Dedifferentiated amniotic fluid mesenchymal stem cell (primary cell): ENCODE measurements at regions not wholly inside any gene's neighbourhood (a gene's known extent, or its start where the extent isn't known, plus 50 kb on each side); places are given as distances from the start of the nearest gene placed in this dataset.
"Not testable (repeated sequence)": the region's sequence is repeated elsewhere in the genome, so short reads cannot be mapped to it uniquely, and the experiment has no call there.

ENCODE experiments used
- DNase-seq: peaks from one replicate; pipeline ENCODE4 v3.0.0-alpha.2; 2016; ENCODE audit errors: extremely low spot score

DNA sequence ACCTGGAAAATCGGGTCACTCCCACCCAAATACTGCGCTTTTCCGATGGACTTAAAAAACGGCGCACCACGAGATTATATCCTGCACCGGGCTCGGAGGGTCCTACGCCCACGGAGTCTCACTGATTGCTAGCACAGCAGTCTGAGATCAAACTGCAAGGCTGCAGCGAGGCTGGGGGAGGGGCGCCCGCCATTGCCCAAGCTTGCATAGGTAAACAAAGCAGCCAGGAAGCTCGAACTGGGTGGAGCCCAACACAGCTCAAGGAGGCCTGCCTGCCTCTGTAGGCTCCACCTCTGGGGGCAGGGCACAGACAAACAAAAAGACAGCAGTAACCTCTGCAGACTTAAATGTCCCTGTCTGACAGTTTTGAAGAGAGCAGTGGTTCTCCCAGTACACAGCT is 226.5 kb upstream of the RGMB start:
- DNase-seq = not testable (repeated sequence)

DNA sequence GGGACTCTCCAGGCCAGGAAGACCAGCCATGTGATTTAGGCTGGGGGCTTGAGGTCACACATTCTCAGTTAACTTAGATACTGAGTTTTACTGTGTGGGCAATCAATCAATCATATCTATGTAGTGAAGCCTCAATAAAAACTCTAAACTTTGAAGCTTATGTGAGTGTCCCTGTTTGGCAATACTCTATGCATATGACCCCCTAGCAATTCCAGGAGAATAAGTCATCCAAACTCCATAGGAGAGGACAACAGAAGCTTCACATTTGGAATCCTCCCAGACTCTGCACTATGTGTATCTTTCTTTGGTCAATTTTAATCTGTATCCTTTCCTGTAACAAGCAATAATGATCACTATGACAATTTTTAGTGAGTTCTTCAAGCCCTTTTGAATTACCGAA is 216.8 kb upstream of the RGMB start:
- DNase-seq = no peak

DNA sequence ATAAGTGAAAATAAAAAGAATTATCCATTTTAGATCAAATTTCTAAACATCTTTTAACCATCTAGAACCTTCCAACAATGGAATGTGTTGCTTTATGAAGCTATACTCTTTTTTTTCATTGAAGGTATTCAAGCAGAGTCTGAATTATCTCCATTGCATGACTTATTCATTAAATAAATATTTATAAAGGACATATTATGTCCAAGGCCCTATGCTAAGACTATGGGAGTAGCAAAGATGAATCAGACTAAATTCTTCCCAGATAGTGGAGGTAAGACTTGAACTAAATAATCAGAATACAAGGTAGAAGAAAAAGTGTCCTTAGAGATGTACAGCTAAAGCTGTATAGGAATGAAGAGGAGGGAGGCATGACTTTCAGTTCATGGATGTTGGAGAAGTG is 215.5 kb upstream of the RGMB start:
- DNase-seq = no peak

DNA sequence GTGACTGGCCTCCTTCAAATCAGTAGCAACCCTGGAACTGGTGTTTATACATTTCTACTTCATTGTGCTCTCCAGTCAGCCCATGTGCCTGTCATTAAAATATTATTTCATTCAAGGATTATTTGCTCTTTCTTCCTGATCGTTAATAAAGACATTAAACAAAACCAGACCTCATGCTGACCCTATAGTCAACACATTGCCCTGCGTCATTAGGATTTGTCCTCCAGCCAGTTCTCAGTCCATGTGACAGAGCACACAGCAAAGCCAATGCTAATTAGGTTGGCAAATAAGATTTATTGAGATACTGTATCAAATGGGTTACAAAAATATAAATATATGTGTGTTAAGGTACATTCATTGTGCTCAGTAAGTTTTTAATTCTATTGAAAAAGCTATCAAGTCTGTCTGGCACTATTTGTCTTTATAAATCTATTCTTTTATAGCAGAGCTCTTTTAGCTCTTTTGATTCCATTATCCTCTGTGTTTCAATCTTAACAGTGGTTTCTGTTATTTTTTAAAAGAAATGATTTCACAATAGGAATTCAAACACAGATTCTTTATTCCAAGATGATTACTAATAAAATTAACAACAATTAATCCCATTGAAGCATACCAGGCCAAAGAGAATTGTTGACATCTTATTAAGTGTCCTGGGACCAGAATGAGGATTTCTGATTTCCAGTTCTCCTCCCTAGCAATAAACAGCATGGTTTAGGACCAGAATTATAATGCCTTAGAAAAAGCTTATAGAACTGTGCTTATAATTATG is 209.4 kb upstream of the RGMB start:
- no peak for DNase-seq

DNA sequence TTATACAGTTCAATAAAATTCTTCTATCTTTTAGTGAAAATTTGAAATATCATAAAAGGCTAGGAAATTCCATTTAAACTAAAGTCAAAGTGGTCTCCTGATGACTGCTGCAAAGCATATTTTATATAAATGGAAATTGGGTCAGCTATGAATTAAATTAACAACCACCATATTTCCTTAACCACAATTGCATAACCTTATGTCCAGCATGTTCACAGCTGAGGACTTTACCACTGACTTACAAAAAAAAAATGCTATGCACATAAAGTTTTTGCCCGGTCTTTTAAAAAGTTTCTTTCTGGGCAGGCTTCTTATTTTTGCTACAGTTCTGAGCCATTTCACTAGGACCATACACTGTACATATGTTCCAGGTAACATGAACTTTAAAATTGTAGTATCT is 208.6 kb upstream of the RGMB start:
- no peak for DNase-seq

DNA sequence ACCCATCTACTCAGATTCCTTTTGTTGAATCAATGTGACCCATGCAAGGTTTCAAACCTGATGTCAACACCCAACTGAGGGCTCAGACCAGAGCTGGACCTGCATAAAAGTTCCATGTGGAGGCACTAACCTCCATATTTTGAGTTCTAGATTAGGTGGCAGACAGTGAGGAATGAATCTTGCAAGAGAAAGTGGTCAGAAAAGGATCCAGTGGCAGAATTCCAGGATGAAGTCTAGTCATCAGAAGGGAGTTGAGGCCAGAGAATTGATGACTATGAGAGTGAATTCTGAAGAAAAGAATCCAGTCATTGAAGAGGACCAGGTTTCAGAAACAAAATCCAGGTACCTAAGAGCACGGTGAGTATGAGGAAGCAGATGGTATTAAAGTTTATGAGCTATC is 205.1 kb upstream of the RGMB start:
- DNase-seq = no peak

DNA sequence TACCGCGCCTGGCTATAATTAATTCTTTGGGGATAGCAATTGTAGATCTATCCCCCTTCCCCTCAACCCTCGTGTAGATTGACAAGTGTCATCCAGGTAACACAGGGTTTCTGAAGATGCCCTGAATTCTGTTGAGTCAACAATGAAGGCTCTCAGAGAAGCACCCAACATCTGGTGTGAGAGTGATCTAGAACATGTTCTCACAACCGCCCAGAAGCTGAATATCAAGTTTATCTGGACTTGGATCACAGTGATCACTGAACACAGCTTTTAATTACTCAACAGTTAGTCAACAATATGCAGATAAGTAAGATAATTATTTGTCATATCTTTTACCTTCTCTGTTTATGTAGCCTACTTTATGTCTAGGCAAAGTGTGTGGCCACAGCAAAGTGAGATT is 204.2 kb upstream of the RGMB start:
- DNase-seq = no peak

DNA sequence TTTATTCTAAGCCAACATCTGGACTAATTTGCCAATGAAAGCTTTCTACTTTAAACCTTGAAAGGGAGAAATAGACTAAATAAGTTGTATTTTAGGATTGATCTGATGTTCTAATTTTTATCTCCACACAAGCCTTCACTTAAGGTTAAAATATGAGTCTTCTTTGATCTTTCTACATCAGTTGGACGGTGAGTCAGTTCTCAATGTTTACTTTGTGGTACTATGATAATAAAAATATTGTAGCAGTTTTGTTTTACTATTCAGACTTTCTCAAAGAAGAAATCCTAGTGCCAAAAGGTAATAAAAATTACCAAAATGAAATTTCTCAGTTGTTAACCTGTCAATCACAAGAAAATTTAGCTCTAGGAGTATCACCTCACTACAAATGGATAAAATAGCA is 203.5 kb upstream of the RGMB start:
- no peak for DNase-seq

DNA sequence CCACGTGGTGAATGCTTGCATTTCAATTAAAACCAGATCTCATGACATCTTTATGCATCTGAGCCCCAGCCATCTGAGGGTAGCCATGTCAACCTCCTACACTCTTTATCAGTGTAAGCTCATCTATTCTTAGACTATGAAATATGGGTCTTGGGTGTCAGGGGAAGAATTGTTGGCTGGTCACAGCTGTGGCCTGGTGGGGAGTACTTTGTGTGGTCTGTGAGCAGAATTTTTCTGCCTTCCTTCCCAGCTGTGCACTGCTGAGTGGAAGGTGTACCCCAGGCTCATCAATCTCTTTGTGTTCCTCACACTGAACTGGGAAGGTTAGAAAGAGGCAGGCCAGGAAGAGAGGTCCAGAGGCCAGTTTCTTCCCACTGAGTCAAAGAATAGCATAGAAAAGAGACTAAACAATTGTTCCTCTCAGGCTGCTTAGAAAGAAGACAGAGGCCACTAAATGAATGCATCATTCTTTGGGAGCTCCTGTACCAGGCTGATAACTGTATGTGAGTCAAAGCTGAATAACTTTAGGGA is 202.7 kb upstream of the RGMB start:
- no peak for DNase-seq

DNA sequence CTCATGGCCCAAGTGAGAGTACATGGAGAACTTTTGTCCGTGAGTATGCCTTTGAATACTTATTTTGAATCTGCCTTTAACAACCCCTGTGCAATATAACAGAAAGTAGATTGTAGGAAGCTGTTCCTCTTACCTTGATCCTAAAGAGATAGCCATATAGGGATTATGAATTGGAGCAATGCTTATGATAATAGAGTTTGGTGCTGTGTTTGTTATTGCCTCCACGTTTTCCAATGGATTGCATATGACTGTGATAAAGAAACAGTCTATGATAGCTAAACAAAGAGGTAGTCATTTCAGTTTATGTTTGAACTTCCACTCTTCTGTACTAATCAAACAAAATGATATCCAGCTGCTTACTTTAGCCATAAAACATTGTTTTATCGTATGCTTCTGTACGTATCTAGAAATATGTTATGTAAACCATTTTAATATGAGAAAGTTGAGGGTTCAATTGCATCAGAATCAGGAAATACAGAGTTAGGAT is 199.6 kb upstream of the RGMB start:
- DNase-seq = no peak

DNA sequence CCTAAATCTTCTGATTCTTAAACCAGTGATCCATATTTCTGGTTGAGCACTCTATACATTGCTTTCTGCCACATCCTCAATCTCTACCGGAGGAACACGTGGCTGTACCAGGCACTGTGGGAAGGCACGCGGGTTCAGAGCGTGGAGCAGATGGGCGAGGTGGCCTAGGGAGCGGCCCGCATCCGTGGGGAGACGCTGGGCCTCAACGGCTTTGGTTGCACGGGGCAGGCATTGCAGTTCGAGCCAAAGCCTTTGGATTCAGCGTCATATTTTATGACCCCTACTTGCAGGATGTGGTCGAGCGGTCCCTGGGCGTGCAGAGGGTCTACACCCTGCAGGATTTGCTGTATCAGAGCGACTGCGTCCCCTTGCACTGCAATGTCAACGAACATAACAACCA is 197.2 kb upstream of the RGMB start:
- no peak for DNase-seq

DNA sequence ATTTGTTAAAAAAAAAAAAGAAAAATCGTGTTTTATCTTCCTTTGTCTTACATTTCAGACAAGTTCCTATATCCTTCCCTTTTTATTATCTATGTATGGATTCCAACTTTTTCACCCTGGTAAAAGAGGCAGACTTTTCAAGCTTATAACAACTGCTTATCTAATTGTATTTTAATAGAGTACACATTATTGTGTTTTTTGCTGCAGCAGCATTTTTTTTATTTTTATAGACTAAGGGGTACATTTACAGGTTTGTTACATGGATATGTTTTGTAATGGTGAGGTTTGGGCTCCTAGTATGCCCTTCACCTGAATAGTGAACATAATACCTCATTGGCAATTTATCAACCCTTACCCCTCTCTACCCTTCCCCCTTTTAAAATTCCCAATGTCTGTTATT is 195.0 kb upstream of the RGMB start:
- DNase-seq = no peak

DNA sequence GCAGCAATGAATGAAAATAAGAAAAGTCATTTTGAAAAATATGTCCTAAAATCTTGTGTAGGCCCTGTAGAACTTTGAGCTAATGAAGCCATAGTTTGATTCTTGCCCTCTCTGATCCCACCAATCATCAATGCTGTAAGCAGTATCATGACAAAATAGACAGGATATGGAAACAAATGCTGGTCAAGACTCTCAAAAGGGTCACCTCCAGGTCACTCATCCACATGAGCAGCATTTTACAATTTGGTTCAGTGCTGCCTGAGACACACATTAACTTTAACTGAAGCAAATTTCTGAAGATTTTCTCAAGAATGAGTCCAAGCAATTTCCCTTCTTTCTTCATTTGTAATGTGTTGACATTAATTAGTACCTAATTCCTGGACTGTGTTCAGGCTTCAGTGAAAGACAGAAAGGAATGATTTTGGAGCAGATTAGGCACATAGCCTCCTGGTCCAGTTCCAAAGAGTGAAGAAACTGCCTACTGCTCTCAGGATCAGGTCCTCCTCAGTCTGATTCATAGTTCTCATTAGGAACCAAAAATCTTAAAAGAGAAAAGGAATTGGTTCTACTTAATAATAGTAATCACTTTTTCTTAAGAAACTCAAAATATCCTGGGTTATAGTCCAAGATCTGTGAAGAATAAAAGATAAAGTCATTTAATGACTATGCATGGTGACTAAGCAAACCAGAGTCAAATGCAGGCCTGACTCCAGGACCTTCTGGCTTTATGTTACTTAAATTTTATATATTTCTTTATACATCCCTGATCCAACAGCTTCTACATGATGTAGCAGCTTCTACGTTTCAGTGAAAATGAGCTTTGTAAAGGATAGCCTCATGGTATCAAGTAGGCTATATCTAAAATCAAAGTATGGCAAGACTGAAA is 192.1 kb upstream of the RGMB start:
- no peak for DNase-seq

DNA sequence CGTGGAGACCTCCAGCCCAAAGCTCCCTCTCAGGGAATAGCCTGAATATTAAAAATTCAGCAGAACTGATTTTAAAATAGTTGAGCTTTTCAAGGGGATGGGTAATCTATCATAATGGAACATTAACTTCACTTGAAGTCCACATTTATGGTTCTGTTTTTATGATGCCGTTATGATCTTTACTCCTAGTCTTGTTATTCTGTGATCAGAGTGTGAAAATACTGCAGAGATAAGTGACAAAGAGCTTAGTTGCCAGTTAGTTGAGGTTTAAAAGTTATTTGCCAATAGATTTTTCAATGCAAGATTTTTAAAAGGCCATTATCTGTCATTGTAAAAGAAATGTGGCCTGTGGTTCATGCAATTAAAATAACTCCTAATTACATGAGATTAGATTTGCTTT is 189.9 kb upstream of the RGMB start:
- DNase-seq = no peak

DNA sequence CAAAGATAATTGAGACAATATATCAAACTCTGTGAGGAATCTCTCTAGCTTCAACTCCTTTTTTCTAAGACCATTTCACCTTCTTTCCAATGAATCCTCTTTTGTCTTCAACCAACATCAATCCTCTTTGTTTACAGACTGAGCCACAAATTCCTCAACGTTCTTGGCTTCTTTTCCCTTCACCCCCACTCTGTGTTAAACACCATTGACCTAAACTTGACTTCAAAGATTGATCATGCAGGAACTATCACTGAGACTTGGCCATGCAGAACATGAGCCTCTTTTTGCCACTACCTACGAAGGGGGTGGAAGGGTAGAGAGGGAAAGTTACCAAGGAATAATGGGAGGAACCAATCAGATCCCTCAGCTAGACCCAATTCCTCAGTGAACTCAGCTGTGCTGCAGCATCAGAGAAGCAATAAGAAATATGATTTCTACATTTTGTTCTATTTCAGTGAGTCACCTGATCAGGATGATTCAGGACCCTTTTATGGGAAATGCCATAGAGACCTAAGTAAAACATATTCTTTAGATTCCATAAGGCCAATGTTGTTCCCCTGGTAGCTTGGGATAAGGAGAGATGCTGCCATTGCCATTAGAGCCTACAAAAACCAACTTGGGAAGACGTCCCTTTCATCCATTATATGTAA is 187.7 kb upstream of the RGMB start:
- DNase-seq = no peak

DNA sequence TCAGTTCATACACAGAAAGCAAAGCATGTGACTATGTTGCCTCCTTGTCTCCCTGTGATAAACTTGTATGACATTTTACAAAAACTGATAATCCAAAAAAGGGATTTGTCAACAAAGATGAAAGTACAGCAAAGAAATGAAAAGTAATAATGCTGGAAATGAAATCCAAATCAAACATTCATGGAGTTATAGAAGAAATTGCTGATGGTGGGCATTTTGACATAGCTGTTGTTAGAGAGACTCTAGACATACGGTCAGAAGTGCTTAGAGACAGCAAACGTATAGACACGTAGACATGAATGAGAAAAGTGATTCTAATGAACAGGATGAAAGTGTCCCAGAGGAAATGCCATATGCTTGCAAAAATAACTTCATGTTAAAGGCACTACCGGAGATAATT is 186.9 kb upstream of the RGMB start:
- no peak for DNase-seq

DNA sequence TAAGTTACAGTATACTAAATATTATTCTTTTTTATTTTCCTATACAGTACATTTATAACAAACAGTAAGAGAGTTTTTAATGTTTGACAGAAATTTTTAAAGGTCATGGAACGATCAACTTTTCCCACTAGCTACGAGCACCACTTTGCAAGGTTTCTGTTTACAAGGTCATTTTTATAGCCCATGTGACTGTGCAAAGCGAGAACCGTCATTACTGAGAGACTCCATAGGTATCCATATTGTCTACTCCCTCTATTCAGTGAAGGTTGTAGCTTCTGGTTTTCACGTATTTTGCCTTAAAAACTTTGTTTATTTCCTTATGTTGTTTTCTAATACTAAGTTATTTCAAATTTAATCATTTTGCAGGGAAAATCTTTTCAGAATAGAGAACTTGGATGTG is 186.3 kb upstream of the RGMB start:
- no peak for DNase-seq

DNA sequence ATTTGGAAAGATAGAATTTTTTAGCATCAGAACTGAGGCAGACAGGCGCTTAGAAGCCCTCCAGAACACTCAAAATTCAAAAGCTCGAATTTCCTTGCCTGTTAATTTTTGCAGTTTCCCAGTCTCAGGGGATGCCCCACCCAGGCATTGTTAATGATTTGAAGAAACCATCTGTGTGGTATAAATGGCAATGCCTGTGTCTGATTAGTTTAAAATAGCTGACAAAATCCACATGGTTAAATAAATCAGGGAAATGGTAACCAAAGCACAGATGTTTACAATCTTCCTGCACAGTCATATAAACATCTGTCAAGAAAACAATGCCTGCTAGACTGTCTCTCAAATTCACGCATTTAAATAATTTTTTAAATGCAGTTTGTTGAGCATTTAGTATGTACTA is 185.2 kb upstream of the RGMB start:
- no peak for DNase-seq

DNA sequence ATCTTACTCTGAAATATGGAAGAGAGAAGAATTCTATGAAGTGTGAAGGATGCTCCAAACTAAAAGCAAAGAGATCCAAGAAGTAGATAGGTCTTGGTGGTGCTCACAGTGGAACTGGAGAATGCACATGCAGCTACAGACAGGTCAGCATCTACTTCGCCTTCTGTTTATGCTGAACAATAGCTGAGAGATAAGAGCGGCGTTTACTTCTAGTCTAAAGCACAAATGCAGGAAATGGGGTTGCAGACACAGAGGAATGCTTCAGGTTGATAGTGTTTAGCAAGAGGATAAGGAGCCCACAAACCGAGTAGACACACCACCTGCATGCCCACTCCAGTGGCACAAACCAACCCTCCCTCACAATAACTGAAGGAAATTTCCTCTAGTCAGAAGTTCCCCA is 180.0 kb upstream of the RGMB start:
- DNase-seq = no peak

DNA sequence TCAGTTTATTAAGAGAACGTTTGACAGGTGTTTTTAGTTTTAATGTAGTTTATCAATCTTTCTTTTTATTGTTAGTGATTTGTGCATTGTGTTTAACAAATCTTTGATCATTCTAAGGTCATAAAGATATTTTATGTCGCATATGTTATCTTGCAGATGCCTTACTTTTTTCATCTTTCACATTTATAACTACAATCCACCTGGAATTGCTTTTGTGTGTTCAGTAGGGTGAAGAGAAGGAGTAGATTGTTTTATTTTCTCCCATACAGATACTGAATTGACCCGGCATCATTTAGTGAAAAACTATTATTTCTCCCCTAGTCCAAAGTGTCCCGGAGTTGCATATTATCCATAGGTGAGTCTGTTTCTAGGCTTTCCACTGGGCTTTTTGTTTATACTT is 179.4 kb upstream of the RGMB start:
- DNase-seq = no peak

DNA sequence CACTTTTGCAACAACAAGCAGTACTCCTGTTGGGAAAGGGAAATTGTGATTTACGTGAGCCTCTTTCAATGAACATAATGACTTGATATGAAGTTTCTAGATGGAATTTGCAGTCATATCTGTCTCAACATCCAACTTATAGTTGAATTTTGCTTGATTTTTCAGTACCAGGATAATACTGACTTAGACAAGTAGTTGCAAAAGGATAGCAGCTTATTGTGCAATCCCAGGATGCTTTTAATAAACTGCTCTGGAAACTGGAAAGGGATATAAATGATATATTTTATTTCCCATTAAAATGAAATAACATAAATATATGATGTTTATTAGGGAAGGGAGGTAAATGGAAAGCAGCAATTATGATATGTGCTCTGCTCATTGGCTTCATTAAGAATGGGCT is 174.4 kb upstream of the RGMB start:
- no peak for DNase-seq

DNA sequence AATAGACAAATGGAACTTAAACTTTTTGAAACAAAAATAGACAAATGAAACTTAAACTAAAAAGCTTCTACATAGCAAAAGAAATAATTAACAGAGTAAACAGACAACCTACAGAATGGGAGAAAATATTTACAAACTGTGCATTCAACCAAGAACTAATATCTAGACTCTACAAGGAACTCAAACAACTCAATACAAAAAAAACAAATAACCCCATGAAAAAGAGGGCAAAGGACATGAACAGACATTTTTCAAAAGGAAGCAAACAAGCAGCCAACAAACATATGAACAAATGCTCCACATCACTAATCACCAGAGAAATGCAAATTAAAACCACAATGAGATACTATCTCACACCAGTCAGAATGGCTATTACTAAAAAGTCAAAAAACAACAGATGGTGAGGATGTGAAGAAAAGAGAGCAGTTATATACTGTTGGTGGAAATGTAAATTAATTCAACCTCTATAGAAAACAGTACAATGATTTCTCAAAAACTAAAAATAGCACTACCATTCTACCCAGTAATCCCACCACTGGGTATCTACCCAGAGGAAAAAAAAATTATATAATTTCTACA is 170.8 kb upstream of the RGMB start:
- no peak for DNase-seq
